Lung (tissue), 11 donors: ENCODE measurements at regions not wholly inside any gene's neighbourhood (a gene's known extent, or its start where the extent isn't known, plus 50 kb on each side); places are given as distances from the start of the nearest gene placed in this dataset.

Experiments used
- ATAC-seq: fragments of 200-7000 bp; cut with Tn5 transposase; one replicate; pipeline ENCODE4 v1.9.1; 2020; ENCODE audit warnings: moderate number of reproducible peaks; ENCODE audit not compliant: insufficient read depth, low FRiP score
- DNase-seq, 3 donors: peaks; one replicate each; pipeline ENCODE4 v3.0.0-alpha.2; 2013 to 2017
- H3K27ac ChIP-seq, 2 donors: one replicate each; pipeline ENCODE4 v1.5.1; 2013; ENCODE audit warnings: mild to moderate bottlenecking in 2 of 2, moderate library complexity in 2 of 2, control low read depth in 1 of 2, inconsistent platforms in 1 of 2, low read depth in 1 of 2, low read length in 1 of 2
- H3K27me3 ChIP-seq, 3 donors: one replicate each; pipeline ENCODE4 v1.5.1; 2013; ENCODE audit warnings: low read length in 2 of 3; ENCODE audit not compliant: control insufficient read depth in 3 of 3, insufficient read depth in 3 of 3
- H3K36me3 ChIP-seq, 4 donors: one replicate each; pipeline ENCODE4 v1.5.1; 2013; ENCODE audit warnings: low read length in 4 of 4, mild to moderate bottlenecking in 1 of 4, moderate library complexity in 1 of 4; ENCODE audit not compliant: control insufficient read depth in 4 of 4, insufficient read depth in 4 of 4
- H3K4me1 ChIP-seq, 5 donors: one replicate each; pipeline ENCODE4 v1.5.1; 2013; ENCODE audit warnings: low read length in 5 of 5, mild to moderate bottlenecking in 2 of 5, moderate library complexity in 1 of 5; ENCODE audit not compliant: control insufficient read depth in 5 of 5, insufficient read depth in 5 of 5
- H3K4me3 ChIP-seq: one replicate; pipeline ENCODE4 v1.5.1; 2013; ENCODE audit warnings: mild to moderate bottlenecking, control low read depth, moderate library complexity
- H3K9ac ChIP-seq, 2 donors: one replicate each; pipeline ENCODE4 v1.5.1; 2013; ENCODE audit warnings: low read length in 2 of 2, control low read depth in 1 of 2; ENCODE audit not compliant: insufficient read depth in 1 of 2
- H3K9me3 ChIP-seq, 4 donors: one replicate each; pipeline ENCODE4 v1.5.1; 2013; ENCODE audit warnings: low read length in 3 of 4, mild to moderate bottlenecking in 1 of 4, moderate library complexity in 1 of 4; ENCODE audit not compliant: control insufficient read depth in 4 of 4, insufficient read depth in 3 of 4
- CTCF ChIP-seq: IDR thresholded peaks from 2 replicates; pipeline ENCODE4 v1.5.1; 2012; ENCODE audit warnings: mild to moderate bottlenecking; ENCODE audit errors: control extremely low read depth, extremely low read depth
- WGBS, 2 donors: extraction: QIAGEN DNeasy Blood & Tissue Kit; methylation state at CpG; one replicate each; pipeline ENCODE4 v1.1.7; 2013; 5-methylcytosine and 5-hydroxymethylcytosine counted together
- donor health status: control.
- donor health status: control.
- donor health status: Bipolar disorder and iron deficiency.
- donor health status: healthy.
- donor health status: DM: yes; HTN: yes; CAD: no.

DNA sequence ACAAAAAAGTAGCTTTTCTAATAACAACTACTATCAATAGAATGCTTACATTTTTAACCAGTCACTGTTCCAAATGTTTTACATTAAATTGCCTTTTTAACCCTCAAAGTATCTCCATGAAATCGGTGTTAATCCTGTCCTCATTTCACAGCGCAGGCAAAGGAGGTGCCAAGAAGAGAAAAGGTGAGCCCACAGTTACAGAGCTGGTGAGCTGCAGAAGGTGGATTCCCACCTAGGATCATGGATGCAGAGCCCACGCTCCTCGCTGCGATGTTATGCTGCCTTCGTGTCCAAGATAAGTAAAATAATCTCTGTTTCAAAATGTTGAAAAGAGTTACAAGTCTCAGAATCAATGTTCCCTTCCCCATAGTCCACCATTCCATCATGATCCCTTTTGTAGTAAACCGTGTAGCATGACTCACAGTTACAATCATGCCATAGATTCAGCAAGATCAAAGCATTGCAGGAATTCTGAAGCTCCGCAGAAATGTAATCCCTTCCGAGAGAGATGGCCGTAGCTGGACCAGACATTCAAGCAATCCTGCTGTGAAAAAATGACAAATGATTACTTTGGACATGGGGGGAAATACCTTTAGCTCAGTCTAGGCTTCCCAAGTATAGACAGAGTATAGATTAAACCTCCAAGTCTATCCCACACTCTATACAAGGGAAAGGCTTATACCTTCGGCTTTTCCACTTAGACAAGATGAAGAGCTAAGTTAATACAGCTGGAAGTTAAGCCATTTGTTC is 394.7 kb upstream of the AKR1E2 start:
- Histone ChIP-seq H3K4me1 (peaks cover 0 to 30% (median 0%) of the 10 kb centered on the region in 5 donors), H3K36me3 (no peaks in the 10 kb centered on the region), H3K4me3 (no peak overlapping the region), H3K9me3 (no peaks in the 10 kb centered on the region), H3K27me3 (no peaks in the 10 kb centered on the region), H3K27ac (no peak overlapping the region), H3K9ac (no peak overlapping the region)
- no peak for ATAC-seq
- 89 to 95% methylated on average over 11 of the region's 11 CpGs for WGBS, 2 donors
- DNase-seq, result no peak
- TF ChIP-seq CTCF, result no peak

DNA sequence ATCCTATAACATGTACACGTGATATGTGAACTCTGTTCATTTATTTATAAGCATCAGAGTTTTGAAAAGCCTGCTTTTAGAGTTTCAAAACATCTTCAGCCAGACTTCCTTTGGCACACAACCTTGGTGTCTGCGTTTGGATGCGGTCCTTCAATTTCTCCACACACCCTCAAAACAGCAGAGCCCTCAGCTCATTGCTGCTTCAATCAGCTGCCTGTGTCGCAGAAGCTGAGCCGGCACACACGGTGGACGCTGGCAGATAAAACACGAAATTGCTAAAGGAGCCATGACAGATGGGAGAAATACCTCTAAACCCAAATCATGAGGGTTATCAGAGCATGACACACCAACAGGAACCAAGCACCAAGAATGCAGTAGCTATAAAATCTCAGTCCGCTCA is 396.4 kb upstream of the AKR1E2 start:
- 81 to 90% methylated on average over 9 of the region's 9 CpGs for WGBS, 2 donors
- ATAC-seq, result no peak
- Histone ChIP-seq H3K4me3 (no peak overlapping the region), H3K9me3 (no peaks in the 10 kb centered on the region), H3K27ac (no peak overlapping the region), H3K36me3 (no peaks in the 10 kb centered on the region), H3K27me3 (no peaks in the 10 kb centered on the region), H3K4me1 (peaks cover 0 to 30% (median 0%) of the 10 kb centered on the region in 5 donors), H3K9ac (no peak overlapping the region)
- no peak for TF ChIP-seq CTCF
- peak; percentile 18 to 74 (median 42) for DNase-seq

DNA sequence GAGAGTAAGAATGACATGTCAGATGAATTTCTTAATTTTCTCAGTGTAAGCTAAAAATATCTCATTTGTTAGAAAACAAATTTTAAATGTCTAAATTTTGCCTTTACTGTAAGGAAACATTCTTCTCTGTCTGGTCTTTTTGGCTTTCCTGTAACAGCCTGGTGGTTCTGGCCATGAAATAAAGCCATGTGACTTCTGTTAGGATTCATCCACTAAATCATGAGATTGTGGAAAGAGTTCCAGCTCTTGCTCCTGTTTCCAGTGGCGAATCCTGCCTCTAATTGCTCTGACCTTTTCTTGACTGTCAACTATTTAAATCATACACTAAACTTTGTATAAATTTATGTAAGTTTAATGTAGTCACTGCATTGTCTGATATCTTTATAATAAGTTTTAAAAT is 398.5 kb upstream of the AKR1E2 start:
- H3K9me3 ChIP-seq, result no peaks in the 10 kb centered on the region
- no peak overlapping the region for H3K4me3 ChIP-seq
- DNase-seq (peak in 2 of 3 donors; percentile 69 to 85), ATAC-seq (no peak)
- no peaks in the 10 kb centered on the region for H3K27me3 ChIP-seq
- no peak overlapping the region for H3K9ac ChIP-seq
- no peak for TF ChIP-seq CTCF
- H3K36me3 ChIP-seq, result no peaks in the 10 kb centered on the region
- peaks cover 0 to 30% (median 0%) of the 10 kb centered on the region in 5 donors for H3K4me1 ChIP-seq
- no peak overlapping the region for H3K27ac ChIP-seq
- 69 to 86% methylated on average over 1 of the region's 1 CpG for WGBS, 2 donors

GRCh38 chr10:4426866-4427265 is 399.1 kb upstream of the AKR1E2 start:
- H3K4me3 ChIP-seq, result no peak overlapping the region
- no peak for ATAC-seq
- no peak overlapping the region for H3K9ac ChIP-seq
- peaks cover 0 to 30% (median 0%) of the 10 kb centered on the region in 5 donors for H3K4me1 ChIP-seq
- no peak overlapping the region for H3K27ac ChIP-seq
- no peaks in the 10 kb centered on the region for H3K27me3 ChIP-seq
- no peak for DNase-seq
- 90 to 95% methylated on average over 1 of the region's 1 CpG for WGBS, 2 donors
- TF ChIP-seq CTCF, result no peak
- no peaks in the 10 kb centered on the region for H3K9me3 ChIP-seq
- no peaks in the 10 kb centered on the region for H3K36me3 ChIP-seq
